ENCODE measurements at regions not wholly inside any gene's neighbourhood (a gene's known extent, or its start where the extent isn't known, plus 50 kb on each side); places are given as distances from the start of the nearest gene placed in this dataset.

DNA sequence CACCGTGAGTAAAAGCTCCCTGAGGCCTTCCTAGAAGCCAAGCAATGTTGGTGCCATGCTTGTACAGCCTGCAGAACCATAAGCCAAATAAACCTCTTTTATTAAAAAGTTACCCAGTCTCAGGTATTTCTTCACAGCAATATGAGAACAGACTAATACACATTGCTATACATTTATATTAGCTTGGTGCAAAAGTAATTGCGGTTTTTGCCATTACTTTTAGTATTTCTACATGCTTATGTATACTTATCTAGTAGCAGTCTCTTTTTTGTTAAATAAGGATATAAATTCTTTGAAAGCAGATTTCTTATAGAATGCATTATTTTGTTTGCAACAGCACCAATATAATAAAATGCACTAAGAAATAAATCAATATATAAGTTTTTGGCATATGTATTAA lies 619.6 kb downstream of the FSCB start:
- DNase-seq, result no peak
- H3K9me3 Mint-ChIP-seq, result no peaks in the 10 kb centered on the region
- TF ChIP-seq, protein P1, sequence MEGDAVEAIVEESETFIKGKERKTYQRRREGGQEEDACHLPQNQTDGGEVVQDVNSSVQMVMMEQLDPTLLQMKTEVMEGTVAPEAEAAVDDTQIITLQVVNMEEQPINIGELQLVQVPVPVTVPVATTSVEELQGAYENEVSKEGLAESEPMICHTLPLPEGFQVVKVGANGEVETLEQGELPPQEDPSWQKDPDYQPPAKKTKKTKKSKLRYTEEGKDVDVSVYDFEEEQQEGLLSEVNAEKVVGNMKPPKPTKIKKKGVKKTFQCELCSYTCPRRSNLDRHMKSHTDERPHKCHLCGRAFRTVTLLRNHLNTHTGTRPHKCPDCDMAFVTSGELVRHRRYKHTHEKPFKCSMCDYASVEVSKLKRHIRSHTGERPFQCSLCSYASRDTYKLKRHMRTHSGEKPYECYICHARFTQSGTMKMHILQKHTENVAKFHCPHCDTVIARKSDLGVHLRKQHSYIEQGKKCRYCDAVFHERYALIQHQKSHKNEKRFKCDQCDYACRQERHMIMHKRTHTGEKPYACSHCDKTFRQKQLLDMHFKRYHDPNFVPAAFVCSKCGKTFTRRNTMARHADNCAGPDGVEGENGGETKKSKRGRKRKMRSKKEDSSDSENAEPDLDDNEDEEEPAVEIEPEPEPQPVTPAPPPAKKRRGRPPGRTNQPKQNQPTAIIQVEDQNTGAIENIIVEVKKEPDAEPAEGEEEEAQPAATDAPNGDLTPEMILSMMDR (IDR thresholded peaks at IDR 0.05), result no peak
- no peaks in the 10 kb centered on the region for H3K4me1 Mint-ChIP-seq
- H3K36me3 Mint-ChIP-seq (ENCODE audit: low read depth), result no peaks in the 10 kb centered on the region
- no peak overlapping the region for H3K4me3 Mint-ChIP-seq
- no peaks in the 10 kb centered on the region for H3K27me3 Mint-ChIP-seq (ENCODE audit: low read depth, poor library complexity)
- no peak overlapping the region for H3K27ac Mint-ChIP-seq

DNA sequence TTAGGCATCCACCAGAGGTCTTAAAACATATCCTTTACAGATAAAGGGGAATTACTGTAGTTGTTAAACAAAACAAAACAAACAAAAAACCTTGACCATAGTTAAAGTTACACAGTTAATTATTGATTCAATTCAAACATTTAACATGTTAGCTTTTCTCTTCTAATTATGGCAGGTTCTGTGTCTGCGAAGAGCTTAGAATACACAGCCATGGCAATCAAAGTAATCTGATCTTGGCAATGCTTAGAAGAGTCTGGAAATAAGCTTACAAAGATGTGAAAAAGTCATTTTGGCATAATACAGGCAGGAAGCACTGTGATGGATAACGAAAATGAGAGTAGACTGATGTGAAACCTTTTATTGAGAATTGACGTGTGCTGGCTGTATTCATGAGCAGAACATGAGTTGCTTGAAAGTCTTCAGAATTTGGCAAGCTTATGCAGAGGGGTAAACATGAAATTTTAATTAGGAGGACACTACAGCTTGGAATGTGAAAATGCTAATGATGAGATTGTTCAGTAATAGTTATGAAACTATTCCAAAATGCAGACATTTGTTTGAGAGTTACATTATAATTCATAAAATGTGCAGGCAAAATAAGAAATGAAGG lies 629.6 kb downstream of the FSCB start:
- DNase-seq, result no peak
- H3K27me3 Mint-ChIP-seq (ENCODE audit: low read depth, poor library complexity), result no peaks in the 10 kb centered on the region
- no peaks in the 10 kb centered on the region for H3K9me3 Mint-ChIP-seq
- H3K4me3 Mint-ChIP-seq, result no peak overlapping the region
- TF ChIP-seq, protein P1 (IDR thresholded peaks at IDR 0.05), result no peak
- H3K36me3 Mint-ChIP-seq (ENCODE audit: low read depth), result no peaks in the 10 kb centered on the region
- no peaks in the 10 kb centered on the region for H3K4me1 Mint-ChIP-seq
- no peak overlapping the region for H3K27ac Mint-ChIP-seq

DNA sequence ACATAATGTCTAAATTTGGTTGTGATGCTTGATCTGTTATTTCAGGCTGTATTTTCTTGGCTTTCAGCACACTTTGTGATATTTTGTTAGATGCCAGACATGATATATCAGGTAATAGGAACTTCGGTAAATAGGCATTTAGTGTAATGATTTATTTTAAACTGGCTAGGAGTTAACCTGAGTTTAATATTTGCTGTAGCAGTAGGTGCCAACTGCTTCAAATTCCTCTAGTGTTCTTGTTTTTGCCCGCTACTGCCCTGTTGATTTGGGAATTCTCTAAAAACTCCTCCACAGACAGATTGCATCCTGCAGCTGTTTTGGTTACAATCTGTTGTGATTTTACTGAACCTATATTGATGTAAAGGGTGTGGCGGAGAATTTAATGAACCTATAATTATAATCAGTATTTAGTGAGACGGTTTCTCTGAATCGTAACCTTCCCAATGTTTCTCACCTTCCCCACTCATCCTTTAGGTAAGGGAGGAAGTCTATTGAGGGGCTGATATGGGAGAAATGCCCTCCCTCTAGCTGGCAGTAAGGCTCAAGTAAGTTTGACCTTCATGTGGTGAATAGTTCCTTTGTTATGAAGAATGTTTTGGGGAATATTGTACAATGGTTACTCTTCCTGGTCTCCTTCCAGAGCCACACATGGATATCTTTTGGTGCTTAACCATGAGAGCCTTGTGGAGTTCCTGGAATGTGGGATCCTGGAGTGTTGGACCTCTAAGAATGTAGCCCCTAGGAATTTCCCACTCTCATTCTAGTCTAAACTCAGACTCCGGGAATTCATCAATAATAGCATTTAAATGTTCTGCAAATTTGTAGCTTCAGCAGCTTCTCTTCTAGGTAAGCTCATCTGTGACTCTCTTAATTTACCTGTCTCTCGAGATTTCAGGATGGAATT lies 634.1 kb downstream of the FSCB start:
- Mint-ChIP-seq H3K4me1 (no peaks in the 10 kb centered on the region), H3K36me3 (ENCODE audit: low read depth) (no peaks in the 10 kb centered on the region), H3K4me3 (no peak overlapping the region), H3K9me3 (no peaks in the 10 kb centered on the region), H3K27me3 (ENCODE audit: low read depth, poor library complexity) (no peaks in the 10 kb centered on the region), H3K27ac (no peak overlapping the region)
- no peak for DNase-seq
- TF ChIP-seq, protein P1 (IDR thresholded peaks at IDR 0.05), result no peak

DNA sequence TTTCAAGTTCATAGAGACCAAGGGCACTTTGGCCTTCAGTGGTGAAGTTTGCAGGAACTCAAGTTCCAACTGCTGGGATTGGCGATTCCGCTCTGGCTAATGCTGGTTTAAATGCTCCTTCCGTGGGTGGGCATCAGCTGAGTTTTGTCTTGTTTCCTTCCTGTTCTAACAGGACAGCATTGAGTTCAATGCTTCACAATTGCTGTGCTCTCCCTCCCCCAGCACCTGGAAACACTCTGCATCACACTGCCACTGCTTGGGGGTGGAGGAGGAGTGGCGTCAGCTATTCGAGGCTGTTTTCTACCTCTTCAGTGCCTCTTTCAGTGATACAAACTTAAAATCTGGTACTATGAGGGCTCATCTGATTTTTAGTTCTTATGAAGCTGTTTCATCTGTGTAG lies 634.9 kb downstream of the FSCB start:
- no peak for DNase-seq
- Mint-ChIP-seq H3K27ac (no peak overlapping the region), H3K9me3 (no peaks in the 10 kb centered on the region), H3K27me3 (ENCODE audit: low read depth, poor library complexity) (no peaks in the 10 kb centered on the region), H3K36me3 (ENCODE audit: low read depth) (no peaks in the 10 kb centered on the region), H3K4me3 (no peak overlapping the region), H3K4me1 (no peaks in the 10 kb centered on the region)
- TF ChIP-seq, protein P1 (IDR thresholded peaks at IDR 0.05), result no peak

DNA sequence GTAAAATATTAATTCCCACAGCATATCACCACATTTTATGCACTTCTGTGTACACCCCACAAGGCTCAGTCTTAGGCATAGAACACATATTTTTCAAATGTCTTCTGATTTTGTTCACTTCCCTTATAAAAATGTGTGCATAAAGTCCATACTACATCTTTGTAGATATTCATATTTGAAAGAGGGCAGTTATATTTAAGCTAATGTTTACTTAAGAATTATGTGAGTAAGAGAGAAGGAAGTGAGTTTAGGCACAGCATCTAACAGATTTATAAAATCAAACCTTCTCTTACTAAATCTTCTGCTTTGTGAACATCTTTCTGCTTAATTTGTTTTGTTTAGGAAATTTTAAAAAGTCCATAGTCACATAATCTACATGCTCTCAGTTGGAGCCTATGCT lies 648.1 kb downstream of the FSCB start:
- no peak for DNase-seq
- Mint-ChIP-seq H3K27ac (no peak overlapping the region), H3K27me3 (ENCODE audit: low read depth, poor library complexity) (no peaks in the 10 kb centered on the region), H3K9me3 (no peaks in the 10 kb centered on the region), H3K4me1 (no peaks in the 10 kb centered on the region), H3K36me3 (ENCODE audit: low read depth) (no peaks in the 10 kb centered on the region), H3K4me3 (no peak overlapping the region)
- TF ChIP-seq, protein P1 (IDR thresholded peaks at IDR 0.05), result no peak

Data from nephron progenitor cell (in vitro differentiated cells).